ENCODE measurements at regions not wholly inside any gene's neighbourhood (a gene's known extent, or its start where the extent isn't known, plus 50 kb on each side); places are given as distances from the start of the nearest gene placed in this dataset.

DNA sequence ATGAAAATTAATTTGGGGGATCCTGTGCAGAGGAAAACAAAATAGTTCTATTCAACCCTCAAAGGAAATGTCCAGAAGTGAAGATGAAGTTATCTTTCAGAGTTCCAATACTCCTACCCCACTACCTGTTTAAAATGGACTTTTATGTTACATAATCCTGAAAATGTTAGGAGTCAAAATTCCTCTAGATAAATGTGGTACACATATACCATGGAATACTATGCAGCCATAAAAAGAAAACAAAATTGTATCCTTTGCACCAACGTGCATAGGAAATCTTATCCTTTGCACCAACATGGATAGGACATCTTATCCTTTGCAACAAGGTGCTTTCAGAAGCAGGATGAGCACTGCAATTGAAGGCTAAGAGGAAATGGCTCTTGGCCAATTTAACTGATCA lies 245.2 kb downstream of the LTN1 start:
- no peak for TF ChIP-seq CTCF (IDR thresholded peaks at IDR 0.05)
- no peak for TF ChIP-seq POLR2A (IDR thresholded peaks at IDR 0.05)

Measured in uterus (tissue), 2 donors.